ENCODE measurements at regions not wholly inside any gene's neighbourhood (a gene's known extent, or its start where the extent isn't known, plus 50 kb on each side); places are given as distances from the start of the nearest gene placed in this dataset.
"Not testable (repeated sequence)": the region's sequence is repeated elsewhere in the genome, so short reads cannot be mapped to it uniquely, and the experiment has no call there.

- no peak for DNase-seq
Observed at GRCh38 chr3:28972921-28973320, 307.9 kb upstream of the RBMS3 start.

DNA sequence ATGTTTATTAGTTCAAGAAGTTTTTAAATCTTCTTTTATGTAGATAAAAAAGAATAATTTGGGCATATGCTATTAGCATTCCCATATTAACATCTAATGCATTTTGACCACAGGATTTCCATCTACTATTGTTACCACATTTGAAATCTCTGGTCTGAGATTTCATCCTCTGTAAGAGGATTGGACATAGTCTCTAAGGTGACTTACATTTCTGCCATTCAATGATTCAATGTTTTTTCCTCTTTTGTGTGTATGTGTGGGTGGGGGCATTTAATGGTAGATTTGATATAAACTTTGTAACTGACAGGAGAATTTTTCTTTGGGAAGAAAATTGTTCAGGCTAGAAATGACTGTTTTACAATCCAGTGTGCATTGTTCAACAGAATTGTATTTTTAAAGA lies 307.3 kb upstream of the RBMS3 start:
- no peak for DNase-seq

GRCh38 chr3:28978092-28978491 lies 302.8 kb upstream of the RBMS3 start:
- DNase-seq, result no peak

- DNase-seq, result no peak
Observed at GRCh38 chr3:28980131-28980530, 300.7 kb upstream of the RBMS3 start.

DNA sequence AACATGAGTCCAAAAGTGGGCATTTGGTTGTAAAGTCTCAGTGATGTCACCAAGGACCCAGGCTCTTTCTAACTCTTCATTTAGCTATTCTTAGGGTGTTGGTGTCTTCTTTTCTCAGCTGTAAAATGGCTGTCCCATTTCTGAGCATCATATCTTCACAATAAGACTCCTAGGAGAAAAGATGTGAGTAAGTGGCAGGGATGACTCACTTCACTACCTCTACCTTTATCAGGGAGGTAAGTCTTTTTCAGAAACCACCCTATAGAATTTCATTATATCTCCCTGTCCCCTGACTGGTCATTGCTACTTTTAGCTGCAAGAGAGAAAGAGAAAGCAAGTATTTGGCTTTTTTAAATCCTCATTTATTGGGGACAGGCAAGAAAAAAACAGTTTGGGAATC lies 300.2 kb upstream of the RBMS3 start:
- no peak for DNase-seq

GRCh38 chr3:28982906-28983305 lies 298.0 kb upstream of the RBMS3 start:
- DNase-seq, result no peak

DNA sequence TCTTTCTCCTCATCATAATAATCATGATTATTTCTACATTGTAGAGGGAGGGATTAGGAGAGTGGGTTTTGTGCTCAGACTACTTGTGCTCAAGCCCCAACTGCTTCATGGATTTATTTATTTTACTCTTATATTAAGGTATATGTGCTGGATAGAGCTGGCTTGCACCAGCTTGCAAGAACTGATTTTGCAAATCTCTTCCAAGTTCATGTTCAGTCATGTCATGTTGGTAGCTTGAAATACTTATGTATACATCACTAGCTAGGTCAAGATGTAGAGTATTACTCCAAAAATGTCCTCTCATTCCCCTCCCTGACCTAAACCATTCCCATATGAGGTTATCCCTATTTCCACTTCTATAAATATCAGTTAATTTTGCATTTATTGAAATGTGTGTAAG lies 293.9 kb upstream of the RBMS3 start:
- DNase-seq, result no peak

DNA sequence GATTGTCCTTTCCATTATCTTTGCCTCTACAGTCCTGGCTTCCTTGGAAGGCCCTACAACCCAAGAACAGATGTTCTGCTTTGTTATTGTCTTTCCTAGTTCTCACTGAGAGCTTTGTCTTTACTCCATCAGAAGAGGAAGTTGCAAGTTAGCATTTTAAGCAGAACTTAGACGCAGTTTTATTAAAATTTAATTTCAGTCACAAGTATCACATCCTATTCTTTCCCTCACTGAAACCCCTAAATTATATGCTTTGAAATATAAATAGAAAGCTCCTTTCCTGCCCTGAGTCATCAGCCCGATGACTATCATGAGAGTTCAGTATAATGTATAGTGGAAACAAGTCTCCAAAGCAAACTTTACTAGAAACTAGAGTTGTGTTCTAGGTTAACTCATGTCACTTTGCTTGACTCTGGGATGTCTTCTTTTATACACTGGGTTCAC lies 291.2 kb upstream of the RBMS3 start:
- DNase-seq, result no peak

DNA sequence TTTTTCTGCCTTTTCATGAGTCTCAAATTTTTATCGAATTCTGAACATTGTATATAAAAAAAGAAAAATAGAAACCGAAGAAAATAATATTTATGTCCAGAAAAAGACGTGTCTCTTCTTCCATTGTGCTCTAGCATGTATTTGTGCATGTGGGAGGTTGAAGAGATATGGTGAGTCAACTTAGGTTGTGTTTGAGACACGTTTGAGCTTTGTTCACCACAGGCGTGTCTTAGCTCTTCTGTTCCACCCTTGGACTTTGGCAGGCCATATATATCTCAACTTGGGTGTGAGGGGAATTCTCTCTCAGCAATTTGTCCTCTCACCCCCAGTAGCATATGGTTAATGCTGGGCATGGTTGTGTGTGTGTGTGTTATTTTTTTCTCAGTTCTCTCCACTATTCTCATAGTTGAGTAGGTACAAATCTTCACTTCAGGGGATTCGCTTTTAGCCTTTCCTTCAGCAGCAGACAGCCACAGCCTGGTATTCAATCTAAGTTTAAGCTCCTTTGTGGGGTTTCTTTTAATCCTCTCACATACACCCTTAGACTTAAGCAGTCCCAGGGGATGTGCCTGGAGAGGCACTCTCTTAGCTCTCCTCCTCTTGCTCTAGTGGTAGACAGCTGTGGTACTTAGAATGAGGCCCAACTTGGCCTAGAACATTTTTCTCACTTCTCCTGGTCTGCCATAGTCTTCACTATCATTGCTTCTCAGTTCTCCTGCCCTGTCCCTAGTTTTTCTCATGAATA lies 286.5 kb upstream of the RBMS3 start:
- no peak for DNase-seq

DNA sequence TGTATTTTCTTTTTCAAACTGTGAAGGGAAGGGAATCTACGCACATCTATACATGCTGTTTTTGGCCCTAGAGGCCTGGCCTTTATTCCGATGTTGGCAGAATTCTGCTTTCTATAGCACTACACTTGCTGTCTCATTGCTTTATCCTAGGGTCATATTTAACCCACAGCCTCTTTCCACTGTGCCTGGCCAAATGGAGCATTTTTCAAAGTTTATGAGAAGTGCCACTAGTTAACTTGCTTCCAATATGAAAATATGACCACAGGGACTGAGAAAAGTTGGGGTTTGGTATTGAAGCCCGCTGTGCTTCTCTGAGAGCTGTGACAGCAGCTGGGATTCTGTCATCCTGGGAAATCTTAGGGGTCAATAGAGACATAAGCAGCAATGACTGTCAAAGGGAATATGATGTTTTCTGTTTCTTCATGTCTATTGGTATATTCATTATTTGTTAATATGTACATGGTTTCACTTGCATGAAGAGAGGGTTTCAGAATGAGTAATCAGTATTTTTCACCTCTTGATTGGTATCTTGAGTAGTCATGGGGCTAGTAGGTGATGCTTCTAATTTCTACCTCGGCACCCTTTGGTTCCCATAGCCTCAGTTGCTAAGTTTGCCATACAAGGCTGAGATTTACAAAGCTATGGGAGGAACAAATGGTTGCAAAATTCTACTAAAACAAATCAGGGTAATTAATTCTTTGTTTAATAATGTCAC lies 275.8 kb upstream of the RBMS3 start:
- DNase-seq, result no peak

DNA sequence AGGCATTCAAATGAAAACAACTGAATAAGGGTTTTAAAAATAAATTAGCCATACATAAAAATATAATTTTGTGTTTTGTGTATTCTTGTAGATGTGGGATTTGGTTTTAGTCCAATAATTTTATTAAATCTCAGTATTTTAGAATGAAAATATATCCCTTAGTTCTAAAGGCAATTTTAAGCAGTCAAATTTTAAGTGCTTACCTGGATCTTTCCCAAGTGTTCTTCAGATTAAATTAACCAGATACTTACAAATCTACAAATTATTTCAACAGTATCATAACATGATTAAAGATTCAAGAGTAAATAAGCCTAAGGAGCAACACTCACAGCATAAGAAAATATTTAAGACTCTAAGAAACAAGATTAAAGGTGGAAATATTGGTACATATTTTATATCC lies 275.0 kb upstream of the RBMS3 start:
- no peak for DNase-seq

DNA sequence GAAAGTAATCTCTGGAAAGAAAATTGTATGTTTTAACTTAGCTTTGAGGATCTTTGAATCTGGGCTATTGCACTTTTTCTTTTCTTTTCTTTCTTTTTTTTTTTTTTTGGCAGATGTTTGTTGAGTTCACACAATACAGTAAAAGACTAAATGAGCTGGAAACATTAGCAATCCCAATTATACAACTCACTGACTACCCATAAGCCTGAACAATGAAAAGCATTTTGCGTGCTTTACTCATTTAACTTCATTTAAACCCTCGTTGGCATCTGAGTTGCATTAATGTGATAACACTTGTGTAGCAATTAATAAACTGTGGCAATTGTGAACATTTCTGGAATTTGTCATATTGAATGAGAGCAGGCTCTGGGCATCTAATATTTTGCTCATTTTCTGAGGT lies 269.4 kb upstream of the RBMS3 start:
- DNase-seq, result no peak

GRCh38 chr3:29011966-29012365 lies 268.9 kb upstream of the RBMS3 start:
- no peak for DNase-seq

DNA sequence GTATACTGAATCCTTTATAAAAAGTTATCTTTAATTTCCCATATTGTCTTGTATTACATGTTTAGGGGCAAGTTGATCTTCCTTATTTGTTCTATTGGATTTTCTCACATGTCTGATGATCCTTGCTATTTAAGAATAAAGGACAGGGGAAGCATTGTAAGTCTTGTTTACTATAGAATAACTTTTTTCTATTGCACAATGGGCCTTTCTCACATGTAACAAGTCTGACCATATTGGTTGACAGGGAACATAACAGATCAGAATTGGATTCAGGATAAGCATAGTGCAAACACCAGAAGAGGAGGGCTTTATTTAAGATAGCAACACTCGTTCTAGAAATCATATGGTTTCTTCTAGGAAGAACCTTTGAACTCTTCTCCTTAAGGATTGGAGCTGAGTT lies 257.9 kb upstream of the RBMS3 start:
- DNase-seq, result no peak

DNA sequence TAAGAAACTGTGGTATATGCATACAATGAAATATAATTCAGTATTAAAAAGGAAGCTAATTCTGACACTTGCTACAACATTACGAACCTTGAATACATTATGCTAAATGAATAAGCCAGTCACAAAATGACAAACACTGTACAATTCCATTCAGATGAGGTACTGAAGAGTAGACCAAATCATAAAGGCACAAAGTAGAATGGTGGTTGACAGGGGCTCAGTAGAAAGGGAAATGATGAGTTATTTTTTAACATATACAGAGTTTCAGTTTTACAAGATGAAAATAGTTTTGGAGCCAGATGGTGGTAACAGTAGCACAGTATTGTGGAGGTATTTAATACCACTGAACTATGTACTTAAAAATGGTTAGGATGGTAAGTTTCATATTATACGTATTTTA lies 254.6 kb upstream of the RBMS3 start:
- DNase-seq, result no peak

DNA sequence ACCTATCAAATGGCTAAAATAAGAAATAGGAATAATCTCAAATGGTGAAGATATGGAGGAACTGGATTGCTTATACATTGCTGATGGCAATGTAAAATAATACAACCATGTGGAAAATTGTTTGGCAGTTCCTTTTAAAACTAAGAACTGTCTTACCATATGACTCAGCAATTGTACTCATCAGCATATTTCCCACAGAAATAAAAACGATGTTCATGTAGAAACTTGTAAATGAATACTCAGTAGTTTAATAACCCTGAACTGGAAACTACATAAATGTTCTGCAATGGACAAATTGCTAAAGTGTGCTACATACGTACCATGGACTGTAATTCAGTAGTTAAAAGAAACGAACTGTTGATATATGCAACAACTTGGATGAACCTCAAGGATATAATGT lies 253.9 kb upstream of the RBMS3 start:
- DNase-seq, result no peak

DNA sequence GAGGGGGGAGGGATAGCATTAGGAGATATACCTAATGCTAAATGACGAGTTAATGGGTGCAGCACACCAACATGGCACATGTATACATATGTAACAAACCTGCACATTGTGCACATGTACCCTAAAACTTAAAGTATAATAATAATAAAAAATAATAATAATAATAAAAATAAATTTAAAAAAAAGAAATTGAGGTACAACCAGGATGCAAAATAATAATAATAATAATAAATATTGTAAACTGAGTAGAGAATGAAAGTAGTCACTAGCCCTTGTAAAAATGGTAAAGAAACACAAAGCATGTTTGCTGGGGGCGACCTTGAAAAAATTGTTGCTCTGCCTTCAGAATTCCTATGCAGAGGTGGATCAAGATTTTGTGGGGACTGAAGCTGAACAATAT lies 249.7 kb upstream of the RBMS3 start:
- not testable (repeated sequence) for DNase-seq

GRCh38 chr3:29033511-29033910 lies 247.4 kb upstream of the RBMS3 start:
- no peak for DNase-seq

DNA sequence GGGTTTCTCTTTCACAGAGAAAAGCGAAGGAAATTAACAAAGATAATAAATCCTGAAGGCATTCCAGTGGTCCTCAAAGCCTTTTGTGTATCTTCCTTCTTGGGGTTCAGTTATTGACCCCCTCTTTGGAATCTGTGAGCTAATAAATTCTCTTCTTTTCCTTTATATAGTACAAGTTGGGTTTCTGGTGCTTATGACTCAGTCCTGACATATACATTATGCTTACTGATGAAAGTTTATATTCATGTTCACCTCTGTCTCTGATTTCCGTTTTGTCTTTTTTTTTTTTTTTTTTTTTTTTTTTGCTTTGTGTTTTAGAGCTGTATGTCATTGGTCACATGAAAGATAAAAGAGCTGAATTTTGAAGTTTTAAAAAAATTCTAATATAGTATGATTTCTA lies 230.7 kb upstream of the RBMS3 start:
- DNase-seq, result no peak

DNA sequence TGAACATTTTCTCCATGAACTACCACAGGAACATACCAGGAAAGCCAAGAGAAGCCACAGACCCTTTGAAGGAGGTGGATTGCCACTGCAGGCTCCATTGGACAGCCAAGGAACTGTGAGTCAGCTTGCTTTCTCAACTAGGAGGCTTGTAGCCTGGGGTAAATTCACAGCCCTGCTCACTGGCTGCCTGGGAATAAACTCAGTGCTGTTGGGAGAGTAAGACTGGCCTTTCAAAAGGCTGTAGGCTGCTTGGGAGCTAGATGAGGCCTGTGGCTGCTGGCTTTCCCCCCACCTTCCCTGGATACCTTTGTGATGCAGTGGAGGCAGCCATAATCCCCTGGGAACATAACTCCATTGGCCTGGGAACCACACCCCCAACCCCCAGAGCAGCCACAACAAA lies 223.5 kb upstream of the RBMS3 start:
- DNase-seq, result no peak

DNA sequence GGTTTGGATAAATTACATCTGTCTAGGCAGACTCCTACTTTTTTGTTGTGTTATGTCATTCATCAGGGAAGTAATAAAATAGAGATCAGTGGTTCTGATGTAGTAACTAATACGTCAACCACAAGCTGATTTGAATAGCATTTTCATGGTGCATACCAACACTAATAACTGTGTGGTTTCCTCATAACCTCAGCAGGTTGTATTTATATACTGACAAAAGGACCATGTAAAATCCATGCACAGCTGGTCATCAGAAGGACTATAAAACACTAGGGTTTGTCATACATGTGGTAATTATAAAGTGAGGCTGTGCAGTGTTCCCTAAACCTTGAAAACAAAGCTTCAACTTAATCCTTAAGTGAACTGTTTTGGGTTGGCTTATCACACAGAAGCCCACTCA lies 216.8 kb upstream of the RBMS3 start:
- DNase-seq, result no peak

GRCh38 chr3:29065211-29065785 lies 215.6 kb upstream of the RBMS3 start:
- no peak for DNase-seq

GRCh38 chr3:29067007-29067406 lies 213.9 kb upstream of the RBMS3 start:
- no peak for DNase-seq

- no peak for DNase-seq
Observed at GRCh38 chr3:29070959-29071634, 209.8 kb upstream of the RBMS3 start.
